ENCODE measurements at regions not wholly inside any gene's neighbourhood (a gene's known extent, or its start where the extent isn't known, plus 50 kb on each side); places are given as distances from the start of the nearest gene placed in this dataset.

DNA sequence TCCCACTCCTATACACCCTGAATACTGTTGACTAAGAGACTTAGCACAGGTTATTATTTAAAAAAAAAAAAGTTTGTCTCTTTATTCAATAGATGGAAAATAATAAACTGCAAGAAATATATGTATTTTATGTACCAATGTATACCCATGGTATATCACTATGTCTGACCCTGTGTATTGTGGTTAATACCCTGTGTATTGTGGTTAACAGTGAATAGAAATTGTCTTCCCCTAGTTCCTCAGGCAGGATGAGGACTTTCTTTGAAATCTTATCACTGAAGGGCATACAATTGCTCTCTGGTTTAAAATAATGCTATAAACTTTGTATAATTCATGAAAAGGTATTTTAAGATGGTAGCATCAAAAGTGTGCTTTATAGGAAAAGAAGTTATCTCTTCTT is 80.0 kb upstream of the TMEM106B start:
- no peak overlapping the region for H3K4me3 ChIP-seq
- H3K36me3 ChIP-seq, result no peaks in the 10 kb centered on the region
- no peak for TF ChIP-seq CTCF (IDR thresholded peaks at IDR 0.05)
- DNase-seq (ENCODE audit: low spot score) (no peak), ATAC-seq (ENCODE audit: insufficient number of reproducible peaks, low FRiP score, low read depth) (no peak)
- H3K27ac ChIP-seq, result no peak overlapping the region
- no peaks in the 10 kb centered on the region for H3K9me3 ChIP-seq
- H3K4me1 ChIP-seq (ENCODE audit: control insufficient read depth in 1 of 2, low read depth in 2 of 2), result no peaks in the 10 kb centered on the region
- no peaks in the 10 kb centered on the region for H3K27me3 ChIP-seq (replicated peaks; ENCODE audit: insufficient read depth)

DNA sequence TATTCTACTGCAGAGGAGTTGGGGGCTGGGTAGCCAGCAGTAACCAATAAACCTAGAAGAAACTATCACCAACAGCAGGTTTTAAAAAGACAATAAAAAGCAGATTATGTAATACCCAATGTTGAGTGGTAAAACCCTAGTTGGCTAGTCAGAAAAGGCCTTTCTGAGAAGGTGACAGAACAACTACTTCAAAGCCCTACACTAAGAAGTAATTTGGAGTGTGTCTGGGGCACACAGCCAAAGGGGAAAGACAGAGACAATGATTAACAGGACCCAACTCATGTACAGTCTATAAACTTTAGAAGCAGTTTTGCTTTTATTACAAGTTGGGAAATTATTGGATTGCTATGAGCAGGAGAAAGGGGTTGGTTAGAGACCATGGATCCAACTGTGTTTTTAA is 77.2 kb upstream of the TMEM106B start:
- no peaks in the 10 kb centered on the region for H3K4me1 ChIP-seq (ENCODE audit: control insufficient read depth in 1 of 2, low read depth in 2 of 2)
- no peak for ATAC-seq (ENCODE audit: insufficient number of reproducible peaks, low FRiP score, low read depth)

GRCh38 chr7:12136523-12136922 is 74.6 kb upstream of the TMEM106B start:
- Histone ChIP-seq H3K4me3 (no peak overlapping the region), H3K9me3 (no peaks in the 10 kb centered on the region), H3K27ac (no peak overlapping the region), H3K4me1 (ENCODE audit: control insufficient read depth in 1 of 2, low read depth in 2 of 2) (no peaks in the 10 kb centered on the region), H3K36me3 (no peaks in the 10 kb centered on the region), H3K27me3 (replicated peaks; ENCODE audit: insufficient read depth) (no peaks in the 10 kb centered on the region)
- ATAC-seq (ENCODE audit: insufficient number of reproducible peaks, low FRiP score, low read depth) (no peak), DNase-seq (ENCODE audit: low spot score) (no peak)
- no peak for TF ChIP-seq CTCF (IDR thresholded peaks at IDR 0.05)

More for the DNA sequence above, 77.2 kb upstream of the TMEM106B start:
- no peak for TF ChIP-seq CTCF (IDR thresholded peaks at IDR 0.05)
- no peak for DNase-seq (ENCODE audit: low spot score)
- no peaks in the 10 kb centered on the region for H3K27me3 ChIP-seq (replicated peaks; ENCODE audit: insufficient read depth)
- no peak overlapping the region for H3K27ac ChIP-seq
- H3K36me3 ChIP-seq, result no peaks in the 10 kb centered on the region
- no peak overlapping the region for H3K4me3 ChIP-seq
- no peaks in the 10 kb centered on the region for H3K9me3 ChIP-seq

DNA sequence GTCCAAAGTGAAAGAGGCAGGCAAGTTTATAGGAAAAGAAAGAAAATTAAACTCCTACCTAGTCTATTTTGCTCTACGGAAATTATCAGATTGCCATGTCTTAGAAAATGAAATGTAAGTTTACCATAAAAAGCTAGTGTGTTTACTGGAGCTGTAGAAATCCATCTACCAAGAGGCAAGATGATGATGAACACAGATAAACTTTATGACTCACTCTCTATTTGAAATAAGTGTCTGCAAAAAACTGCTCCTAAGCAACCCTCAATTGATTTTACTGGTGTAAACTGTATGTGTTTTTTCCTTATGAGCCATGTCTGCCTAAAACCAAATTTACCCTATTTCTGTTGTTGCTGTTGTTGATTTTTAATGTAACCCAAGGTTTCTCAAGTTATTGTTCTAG is 73.8 kb upstream of the TMEM106B start:
- Histone ChIP-seq H3K4me3 (no peak overlapping the region), H3K27me3 (replicated peaks; ENCODE audit: insufficient read depth) (no peaks in the 10 kb centered on the region), H3K27ac (no peak overlapping the region), H3K9me3 (no peaks in the 10 kb centered on the region), H3K4me1 (ENCODE audit: control insufficient read depth in 1 of 2, low read depth in 2 of 2) (no peaks in the 10 kb centered on the region), H3K36me3 (no peaks in the 10 kb centered on the region)
- no peak for DNase-seq (ENCODE audit: low spot score)
- no peak for TF ChIP-seq CTCF (IDR thresholded peaks at IDR 0.05)
- ATAC-seq (ENCODE audit: insufficient number of reproducible peaks, low FRiP score, low read depth), result no peak

DNA sequence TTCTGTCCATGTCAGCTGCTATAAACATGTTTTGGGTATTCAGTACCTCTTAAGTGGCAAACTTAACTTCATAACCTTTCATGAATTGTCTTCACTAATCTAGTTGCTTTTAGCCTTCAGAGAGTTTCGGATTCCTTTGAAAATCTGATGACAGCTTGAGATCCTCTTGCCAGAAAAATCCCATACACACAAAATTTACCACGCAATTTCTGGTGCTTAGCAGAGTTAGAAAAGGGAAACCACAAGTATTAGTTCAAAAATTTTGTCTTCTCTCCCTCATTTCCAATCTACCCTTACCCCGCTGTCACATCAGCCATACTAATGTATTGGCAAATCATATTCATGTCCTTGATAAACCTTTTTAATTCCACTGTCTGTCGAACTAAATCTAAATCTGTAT is 72.7 kb upstream of the TMEM106B start:
- H3K4me3 ChIP-seq, result no peak overlapping the region
- ATAC-seq (ENCODE audit: insufficient number of reproducible peaks, low FRiP score, low read depth) (no peak), DNase-seq (ENCODE audit: low spot score) (no peak)
- H3K27me3 ChIP-seq (replicated peaks; ENCODE audit: insufficient read depth), result no peaks in the 10 kb centered on the region
- no peaks in the 10 kb centered on the region for H3K4me1 ChIP-seq (ENCODE audit: control insufficient read depth in 1 of 2, low read depth in 2 of 2)
- no peak overlapping the region for H3K27ac ChIP-seq
- H3K36me3 ChIP-seq, result no peaks in the 10 kb centered on the region
- no peak for TF ChIP-seq CTCF (IDR thresholded peaks at IDR 0.05)
- H3K9me3 ChIP-seq, result no peaks in the 10 kb centered on the region

All from thoracic aorta (tissue), 2 donors.